ENCODE measurements at regions not wholly inside any gene's neighbourhood (a gene's known extent, or its start where the extent isn't known, plus 50 kb on each side); places are given as distances from the start of the nearest gene placed in this dataset.

DNA sequence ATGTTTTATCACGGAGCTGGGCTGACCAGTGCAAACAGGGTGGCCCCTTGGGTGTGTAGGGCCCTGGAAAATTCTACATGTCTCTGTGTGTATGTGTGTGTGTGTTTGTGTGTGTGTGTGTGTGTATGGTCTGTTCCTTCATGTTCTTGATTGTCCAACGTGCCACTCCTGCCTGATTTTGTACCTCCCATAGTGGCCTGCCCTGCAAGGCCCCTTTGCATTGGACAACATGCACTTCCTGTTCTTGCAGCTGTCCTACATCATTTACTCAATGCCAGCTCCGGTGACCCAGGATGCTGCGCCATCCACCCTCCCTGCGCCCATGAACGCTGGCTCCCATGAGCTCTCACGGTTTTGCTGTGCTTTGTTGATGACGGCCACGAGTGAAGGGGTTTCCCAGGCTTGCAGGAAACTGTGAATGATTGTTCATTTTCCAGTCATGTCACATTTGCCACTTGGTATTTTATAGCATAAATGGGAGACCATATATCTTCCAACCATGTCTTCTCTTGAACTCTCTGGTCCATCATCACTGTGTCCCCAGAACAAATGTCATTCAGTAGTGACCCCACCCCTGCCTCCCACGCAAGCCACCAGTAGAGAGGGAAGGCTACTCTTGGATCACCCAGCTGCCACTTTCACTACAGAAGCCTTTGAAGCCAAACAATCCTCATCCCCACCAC is 69.7 kb upstream of the NCK2 start:
- no peak overlapping the region for H3K4me2 ChIP-seq (ENCODE audit: low read depth, low read length, poor library complexity, severe bottlenecking)

GRCh38 chr2:105674401-105674800 is 70.3 kb upstream of the NCK2 start:
- H3K9me3 ChIP-seq (ENCODE audit: insufficient read depth, low read depth, low read length) = no peaks in the 10 kb centered on the region
- no peaks in the 10 kb centered on the region for H3K9me2 ChIP-seq (replicated peaks; ENCODE audit: low read depth, low read length)
- no peaks in the 10 kb centered on the region for H3K4me1 ChIP-seq (ENCODE audit: insufficient read depth, low read length, poor library complexity, severe bottlenecking)
- TF ChIP-seq EZH2phosphoT487 (IDR thresholded peaks at IDR 0.05; ENCODE audit: borderline replicate concordance) = no peak
- TF ChIP-seq, protein P1, sequence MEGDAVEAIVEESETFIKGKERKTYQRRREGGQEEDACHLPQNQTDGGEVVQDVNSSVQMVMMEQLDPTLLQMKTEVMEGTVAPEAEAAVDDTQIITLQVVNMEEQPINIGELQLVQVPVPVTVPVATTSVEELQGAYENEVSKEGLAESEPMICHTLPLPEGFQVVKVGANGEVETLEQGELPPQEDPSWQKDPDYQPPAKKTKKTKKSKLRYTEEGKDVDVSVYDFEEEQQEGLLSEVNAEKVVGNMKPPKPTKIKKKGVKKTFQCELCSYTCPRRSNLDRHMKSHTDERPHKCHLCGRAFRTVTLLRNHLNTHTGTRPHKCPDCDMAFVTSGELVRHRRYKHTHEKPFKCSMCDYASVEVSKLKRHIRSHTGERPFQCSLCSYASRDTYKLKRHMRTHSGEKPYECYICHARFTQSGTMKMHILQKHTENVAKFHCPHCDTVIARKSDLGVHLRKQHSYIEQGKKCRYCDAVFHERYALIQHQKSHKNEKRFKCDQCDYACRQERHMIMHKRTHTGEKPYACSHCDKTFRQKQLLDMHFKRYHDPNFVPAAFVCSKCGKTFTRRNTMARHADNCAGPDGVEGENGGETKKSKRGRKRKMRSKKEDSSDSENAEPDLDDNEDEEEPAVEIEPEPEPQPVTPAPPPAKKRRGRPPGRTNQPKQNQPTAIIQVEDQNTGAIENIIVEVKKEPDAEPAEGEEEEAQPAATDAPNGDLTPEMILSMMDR (conservative IDR thresholded peaks at IDR 0.05; ENCODE audit: low read length) = no peak
- no peaks in the 10 kb centered on the region for H3F3A ChIP-seq (ENCODE audit: low read depth)
- H2AFZ ChIP-seq (ENCODE audit: low read length) = no peak overlapping the region
- H4K20me1 ChIP-seq (ENCODE audit: insufficient read depth, low read length, poor library complexity, severe bottlenecking) = no peaks in the 10 kb centered on the region
- H3K4me2 ChIP-seq (ENCODE audit: low read depth, low read length, poor library complexity, severe bottlenecking) = no peak overlapping the region
- no peak overlapping the region for H3K4me3 ChIP-seq (ENCODE audit: low read length, poor library complexity, severe bottlenecking)
- no peaks in the 10 kb centered on the region for H3K79me2 ChIP-seq (ENCODE audit: insufficient read depth, low read length)
- H3K36me3 ChIP-seq (ENCODE audit: insufficient read depth, low read length) = no peaks in the 10 kb centered on the region
- no peak overlapping the region for H3K9ac ChIP-seq (ENCODE audit: low read depth, low read length, poor library complexity, severe bottlenecking)
- no peaks in the 10 kb centered on the region for H3K27me3 ChIP-seq (ENCODE audit: insufficient read depth, low read length, poor library complexity, severe bottlenecking)

More for the DNA sequence above, 69.7 kb upstream of the NCK2 start:
- H3K36me3 ChIP-seq (ENCODE audit: insufficient read depth, low read length) = no peaks in the 10 kb centered on the region
- TF ChIP-seq EZH2phosphoT487 (IDR thresholded peaks at IDR 0.05; ENCODE audit: borderline replicate concordance) = no peak
- TF ChIP-seq, protein P1 (conservative IDR thresholded peaks at IDR 0.05; ENCODE audit: low read length) = no peak
- no peaks in the 10 kb centered on the region for H3K9me2 ChIP-seq (replicated peaks; ENCODE audit: low read depth, low read length)
- H4K20me1 ChIP-seq (ENCODE audit: insufficient read depth, low read length, poor library complexity, severe bottlenecking) = no peaks in the 10 kb centered on the region
- no peaks in the 10 kb centered on the region for H3K27me3 ChIP-seq (ENCODE audit: insufficient read depth, low read length, poor library complexity, severe bottlenecking)
- H3K4me1 ChIP-seq (ENCODE audit: insufficient read depth, low read length, poor library complexity, severe bottlenecking) = no peaks in the 10 kb centered on the region
- H3K9me3 ChIP-seq (ENCODE audit: insufficient read depth, low read depth, low read length) = no peaks in the 10 kb centered on the region
- H2AFZ ChIP-seq (ENCODE audit: low read length) = no peak overlapping the region
- H3F3A ChIP-seq (ENCODE audit: low read depth) = no peaks in the 10 kb centered on the region
- no peak overlapping the region for H3K9ac ChIP-seq (ENCODE audit: low read depth, low read length, poor library complexity, severe bottlenecking)
- no peaks in the 10 kb centered on the region for H3K79me2 ChIP-seq (ENCODE audit: insufficient read depth, low read length)
- H3K4me3 ChIP-seq (ENCODE audit: low read length, poor library complexity, severe bottlenecking) = no peak overlapping the region

GRCh38 chr2:105671156-105671555 is 73.6 kb upstream of the NCK2 start:
- Histone ChIP-seq H3F3A (ENCODE audit: low read depth) (no peaks in the 10 kb centered on the region), H3K4me1 (ENCODE audit: insufficient read depth, low read length, poor library complexity, severe bottlenecking) (no peaks in the 10 kb centered on the region), H3K79me2 (ENCODE audit: insufficient read depth, low read length) (no peaks in the 10 kb centered on the region), H3K36me3 (ENCODE audit: insufficient read depth, low read length) (no peaks in the 10 kb centered on the region), H3K4me3 (ENCODE audit: low read length, poor library complexity, severe bottlenecking) (no peak overlapping the region), H3K4me2 (ENCODE audit: low read depth, low read length, poor library complexity, severe bottlenecking) (no peak overlapping the region), H4K20me1 (ENCODE audit: insufficient read depth, low read length, poor library complexity, severe bottlenecking) (no peaks in the 10 kb centered on the region), H3K9ac (ENCODE audit: low read depth, low read length, poor library complexity, severe bottlenecking) (no peak overlapping the region), H2AFZ (ENCODE audit: low read length) (no peak overlapping the region), H3K9me2 (replicated peaks; ENCODE audit: low read depth, low read length) (no peaks in the 10 kb centered on the region), H3K27me3 (ENCODE audit: insufficient read depth, low read length, poor library complexity, severe bottlenecking) (no peaks in the 10 kb centered on the region), H3K9me3 (ENCODE audit: insufficient read depth, low read depth, low read length) (no peaks in the 10 kb centered on the region; the same call in 1 of the 2 replicates)
- TF ChIP-seq, protein P1 (conservative IDR thresholded peaks at IDR 0.05; ENCODE audit: low read length) = no peak
- no peak for TF ChIP-seq EZH2phosphoT487 (IDR thresholded peaks at IDR 0.05; ENCODE audit: borderline replicate concordance)
